ENCODE measurements at regions not wholly inside any gene's neighbourhood (a gene's known extent, or its start where the extent isn't known, plus 50 kb on each side); places are given as distances from the start of the nearest gene placed in this dataset.

DNA sequence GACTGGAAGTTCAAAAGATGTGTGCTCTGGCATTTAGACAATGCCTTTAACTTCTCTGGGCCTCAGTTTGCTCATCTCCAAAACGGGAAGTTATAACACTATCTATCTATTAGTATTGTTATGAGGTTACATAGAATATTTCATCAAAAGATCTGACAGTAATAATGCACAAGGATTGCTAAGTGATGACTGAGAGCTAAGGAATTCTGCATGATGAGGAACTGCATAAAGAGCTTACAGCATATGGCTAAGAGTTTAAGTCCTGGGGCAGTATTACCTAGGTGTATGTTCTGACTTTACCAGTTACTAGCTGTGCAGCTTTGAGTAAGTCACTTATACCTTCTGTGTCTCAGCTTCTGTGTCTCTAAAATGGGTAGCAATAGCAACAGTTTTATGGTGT, 160.1 kb upstream of the TMPO start:
- no peak overlapping the region for H2AFZ ChIP-seq (ENCODE audit: insufficient read depth, low read depth, low read length, poor library complexity, severe bottlenecking)
- Mint-ChIP-seq H3K27ac (no peak overlapping the region), H3K27me3 (peaks cover 4% of the 10 kb centered on the region), H3K4me1 (no peaks in the 10 kb centered on the region), H3K9me3 (ENCODE audit: insufficient read depth) (no peaks in the 10 kb centered on the region), H3K4me3 (no peak overlapping the region)
- H3K4me2 ChIP-seq (replicated peaks; ENCODE audit: low read depth, low read length, poor library complexity, severe bottlenecking) = no peak overlapping the region
- H4K20me1 ChIP-seq (ENCODE audit: control insufficient read depth, insufficient read depth, low read length, poor library complexity, severe bottlenecking) = no peaks in the 10 kb centered on the region
- no peak overlapping the region for H3K9ac ChIP-seq (ENCODE audit: low read length)
- DNase-seq (no peak), ATAC-seq (ENCODE audit: low read depth) (no peak)
- POLR2A ChIA-PET = no interaction called here
- H3K4me3 ChIP-seq (ENCODE audit: control extremely low read depth in 1 of 5, extremely low read depth in 1 of 5, insufficient read depth in 1 of 5, low read depth in 2 of 5, low read length in 4 of 5) = no peak overlapping the region
- H3K36me3 ChIP-seq (replicated peaks in 1 of 2; ENCODE audit: control extremely low read depth in 1 of 2, control insufficient read depth in 1 of 2, extremely low read depth in 1 of 2, insufficient read depth in 2 of 2, low read length in 1 of 2) = no peaks in the 10 kb centered on the region
- no peak for TF ChIP-seq EZH2 (IDR thresholded peaks at IDR 0.05; ENCODE audit: borderline replicate concordance, insufficient read depth, low read depth, low read length, poor library complexity, severe bottlenecking)
- TF ChIP-seq, protein P1, sequence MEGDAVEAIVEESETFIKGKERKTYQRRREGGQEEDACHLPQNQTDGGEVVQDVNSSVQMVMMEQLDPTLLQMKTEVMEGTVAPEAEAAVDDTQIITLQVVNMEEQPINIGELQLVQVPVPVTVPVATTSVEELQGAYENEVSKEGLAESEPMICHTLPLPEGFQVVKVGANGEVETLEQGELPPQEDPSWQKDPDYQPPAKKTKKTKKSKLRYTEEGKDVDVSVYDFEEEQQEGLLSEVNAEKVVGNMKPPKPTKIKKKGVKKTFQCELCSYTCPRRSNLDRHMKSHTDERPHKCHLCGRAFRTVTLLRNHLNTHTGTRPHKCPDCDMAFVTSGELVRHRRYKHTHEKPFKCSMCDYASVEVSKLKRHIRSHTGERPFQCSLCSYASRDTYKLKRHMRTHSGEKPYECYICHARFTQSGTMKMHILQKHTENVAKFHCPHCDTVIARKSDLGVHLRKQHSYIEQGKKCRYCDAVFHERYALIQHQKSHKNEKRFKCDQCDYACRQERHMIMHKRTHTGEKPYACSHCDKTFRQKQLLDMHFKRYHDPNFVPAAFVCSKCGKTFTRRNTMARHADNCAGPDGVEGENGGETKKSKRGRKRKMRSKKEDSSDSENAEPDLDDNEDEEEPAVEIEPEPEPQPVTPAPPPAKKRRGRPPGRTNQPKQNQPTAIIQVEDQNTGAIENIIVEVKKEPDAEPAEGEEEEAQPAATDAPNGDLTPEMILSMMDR (IDR thresholded peaks at IDR 0.05) = no peak
- intact Hi-C loops (cut with micrococcal nuclease) = no loop called here
- H3K4me1 ChIP-seq (ENCODE audit: control insufficient read depth in 2 of 2, insufficient read depth in 2 of 2, low read length in 2 of 2) = no peaks in the 10 kb centered on the region
- peaks cover 0 to 1% (median 0%) of the 10 kb centered on the region in 3 donors for H3K9me3 ChIP-seq (ENCODE audit: control extremely low read depth in 1 of 3, control insufficient read depth in 2 of 3, insufficient read depth in 1 of 3, low read length in 2 of 3)
- WGBS (ENCODE audit: insufficient coverage) = no CpG with 5 or more reads among the region's 1 CpG
- CTCF ChIA-PET = no interaction called here
- H3K79me2 ChIP-seq (ENCODE audit: control insufficient read depth, insufficient read depth, low read length) = no peaks in the 10 kb centered on the region
- H3K27me3 ChIP-seq (replicated peaks in 1 of 4; ENCODE audit: control extremely low read depth in 1 of 4, control insufficient read depth in 3 of 4, insufficient read depth in 4 of 4, low read length in 3 of 4) = peaks cover 0 to 3% (median 0%) of the 10 kb centered on the region in 4 experiments
- H3K27ac ChIP-seq (ENCODE audit: low read length in 2 of 2) = no peak overlapping the region

DNA sequence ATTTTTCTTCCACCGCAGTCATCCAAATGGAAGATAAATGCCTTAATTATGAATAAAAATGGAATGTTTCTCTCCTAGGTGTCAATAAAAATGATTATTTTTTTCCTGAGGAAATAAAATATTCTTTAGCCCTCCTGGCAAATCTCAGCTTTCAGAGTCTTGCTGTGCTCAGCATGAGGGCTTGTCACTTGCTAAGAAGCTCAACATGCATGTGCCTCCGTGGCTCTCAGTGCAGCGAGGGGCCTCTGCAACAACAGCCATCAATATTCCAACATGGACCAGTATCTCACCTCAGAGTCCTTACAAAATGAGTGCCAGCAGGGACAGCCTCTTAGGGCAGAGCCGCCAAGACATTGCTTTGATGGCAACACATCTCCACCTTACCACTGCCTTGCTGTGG, 159.5 kb upstream of the TMPO start:
- Histone ChIP-seq H3K27me3 (replicated peaks in 1 of 4; ENCODE audit: control extremely low read depth in 1 of 4, control insufficient read depth in 3 of 4, insufficient read depth in 4 of 4, low read length in 3 of 4) (peaks cover 0 to 3% (median 0%) of the 10 kb centered on the region in 4 experiments), H3K4me3 (ENCODE audit: control extremely low read depth in 1 of 5, extremely low read depth in 1 of 5, insufficient read depth in 1 of 5, low read depth in 2 of 5, low read length in 4 of 5) (no peak overlapping the region), H3K4me1 (ENCODE audit: control insufficient read depth in 2 of 2, insufficient read depth in 2 of 2, low read length in 2 of 2) (no peaks in the 10 kb centered on the region), H3K79me2 (ENCODE audit: control insufficient read depth, insufficient read depth, low read length) (no peaks in the 10 kb centered on the region), H3K9me3 (ENCODE audit: control extremely low read depth in 1 of 3, control insufficient read depth in 2 of 3, insufficient read depth in 1 of 3, low read length in 2 of 3) (peaks cover 0 to 1% (median 0%) of the 10 kb centered on the region in 3 donors), H3K27ac (ENCODE audit: low read length in 2 of 2) (no peak overlapping the region), H2AFZ (ENCODE audit: insufficient read depth, low read depth, low read length, poor library complexity, severe bottlenecking) (no peak overlapping the region), H4K20me1 (ENCODE audit: control insufficient read depth, insufficient read depth, low read length, poor library complexity, severe bottlenecking) (no peaks in the 10 kb centered on the region), H3K4me2 (replicated peaks; ENCODE audit: low read depth, low read length, poor library complexity, severe bottlenecking) (no peak overlapping the region), H3K36me3 (replicated peaks in 1 of 2; ENCODE audit: control extremely low read depth in 1 of 2, control insufficient read depth in 1 of 2, extremely low read depth in 1 of 2, insufficient read depth in 2 of 2, low read length in 1 of 2) (no peaks in the 10 kb centered on the region), H3K9ac (ENCODE audit: low read length) (no peak overlapping the region)
- ChIA-PET POLR2A (no interaction called here), CTCF (no interaction called here)
- no peak for ATAC-seq (ENCODE audit: low read depth)
- 38% methylated on average over 1 of the region's 4 CpGs for WGBS (ENCODE audit: insufficient coverage)
- no peak for DNase-seq
- intact Hi-C loops (cut with micrococcal nuclease) = no loop called here
- no peak for TF ChIP-seq EZH2 (IDR thresholded peaks at IDR 0.05; ENCODE audit: borderline replicate concordance, insufficient read depth, low read depth, low read length, poor library complexity, severe bottlenecking)
- TF ChIP-seq, protein P1 (IDR thresholded peaks at IDR 0.05) = no peak
- Mint-ChIP-seq H3K4me1 (no peaks in the 10 kb centered on the region), H3K4me3 (no peak overlapping the region), H3K27me3 (peaks cover 3% of the 10 kb centered on the region), H3K27ac (no peak overlapping the region), H3K9me3 (ENCODE audit: insufficient read depth) (no peaks in the 10 kb centered on the region)
